GM21447 (cell line): ENCODE measurements at regions not wholly inside any gene's neighbourhood (a gene's known extent, or its start where the extent isn't known, plus 50 kb on each side); places are given as distances from the start of the nearest gene placed in this dataset.
"Not testable (repeated sequence)": the region's sequence is repeated elsewhere in the genome, so short reads cannot be mapped to it uniquely, and the experiment has no call there.

Experiments used
- ATAC-seq: cut with Tn5 transposase; IDR thresholded peaks from one replicate; pipeline ENCODE4 v1.9.1; 2021; ENCODE audit not compliant: unreplicated experiment

- no peak for ATAC-seq
Measured at GRCh38 chr3:110822971-110823370, 248.6 kb upstream of the NECTIN3 start.

DNA sequence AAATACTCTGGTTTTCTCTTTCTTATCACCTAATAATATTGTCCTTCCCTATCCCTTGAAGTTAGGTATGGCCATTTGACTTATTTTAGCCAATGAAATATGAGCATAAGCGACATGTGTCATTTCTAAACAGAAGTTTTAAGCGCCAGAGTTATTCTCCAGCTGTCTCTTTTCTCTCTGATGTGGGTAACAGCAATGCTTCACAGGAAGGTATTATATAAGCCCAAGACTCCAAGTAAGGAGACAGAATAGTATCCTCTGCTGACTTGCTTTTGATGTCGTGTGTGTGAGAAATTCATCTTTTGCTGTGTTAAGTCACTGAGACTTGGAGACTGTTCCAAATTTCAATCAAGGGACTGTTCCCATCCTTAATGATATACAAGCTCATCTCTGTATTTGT lies 224.6 kb upstream of the NECTIN3 start:
- ATAC-seq: no peak

DNA sequence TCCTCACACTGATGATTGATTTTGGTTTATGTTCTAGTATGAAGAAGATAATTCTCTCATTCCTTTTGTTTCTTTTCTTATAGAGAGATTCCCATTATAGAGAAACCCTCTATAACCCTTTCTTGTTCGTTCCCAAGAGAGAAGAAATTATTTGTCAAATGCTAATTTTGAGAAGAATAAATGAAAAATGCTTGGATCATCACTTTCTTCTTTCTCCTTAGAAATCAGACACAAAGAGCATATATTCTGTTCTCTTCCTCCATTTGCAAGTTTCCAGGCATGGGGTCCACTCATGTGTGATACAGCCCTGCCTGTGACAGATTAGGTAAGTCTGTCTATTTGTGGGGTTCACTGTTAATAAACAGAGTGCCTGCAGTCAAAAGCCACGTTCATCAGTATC lies 222.6 kb upstream of the NECTIN3 start:
- ATAC-seq: no peak

GRCh38 chr3:110851736-110852135 lies 219.9 kb upstream of the NECTIN3 start:
- ATAC-seq: no peak

DNA sequence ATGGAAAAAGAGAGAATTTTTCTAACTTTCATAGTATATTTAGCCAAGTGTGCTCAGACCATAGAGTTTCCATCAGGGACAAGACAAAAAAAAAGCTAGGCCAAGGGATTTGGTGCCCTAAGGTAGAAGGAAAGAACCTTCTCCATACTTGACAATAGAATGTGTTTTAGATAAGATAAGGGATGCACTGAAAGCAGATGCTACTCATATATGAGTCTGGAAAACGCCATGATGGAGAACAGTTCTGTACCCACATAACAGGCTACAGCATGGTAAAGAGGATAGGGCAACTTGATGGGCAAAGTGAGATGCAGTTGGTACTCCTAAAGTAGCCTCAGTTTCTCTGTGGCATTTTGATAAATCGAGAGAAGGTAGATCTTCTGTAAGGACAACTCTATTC lies 216.4 kb upstream of the NECTIN3 start:
- no peak for ATAC-seq

DNA sequence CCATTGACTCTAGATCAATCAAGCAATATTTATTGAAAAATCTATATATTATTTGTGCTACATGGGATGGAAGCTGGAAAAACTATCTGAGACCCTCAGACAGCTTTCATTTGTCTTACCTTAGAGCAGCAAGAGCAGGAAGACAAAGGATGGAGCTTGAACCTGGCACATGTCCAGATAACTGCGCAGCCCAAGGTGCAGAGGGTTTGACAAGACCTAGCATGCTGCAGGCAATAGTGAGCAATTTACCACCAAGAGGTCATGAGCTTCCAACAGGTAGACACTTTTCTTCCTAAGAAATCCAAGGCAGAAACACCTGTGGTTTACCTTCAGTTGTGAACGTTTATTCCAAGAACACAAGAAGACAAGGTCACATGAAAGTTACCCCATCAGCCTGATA lies 214.7 kb upstream of the NECTIN3 start:
- no peak for ATAC-seq

GRCh38 chr3:110858549-110858948 lies 213.1 kb upstream of the NECTIN3 start:
- ATAC-seq: no peak

- ATAC-seq: no peak
Measured at GRCh38 chr3:110859336-110859735, 212.3 kb upstream of the NECTIN3 start.

DNA sequence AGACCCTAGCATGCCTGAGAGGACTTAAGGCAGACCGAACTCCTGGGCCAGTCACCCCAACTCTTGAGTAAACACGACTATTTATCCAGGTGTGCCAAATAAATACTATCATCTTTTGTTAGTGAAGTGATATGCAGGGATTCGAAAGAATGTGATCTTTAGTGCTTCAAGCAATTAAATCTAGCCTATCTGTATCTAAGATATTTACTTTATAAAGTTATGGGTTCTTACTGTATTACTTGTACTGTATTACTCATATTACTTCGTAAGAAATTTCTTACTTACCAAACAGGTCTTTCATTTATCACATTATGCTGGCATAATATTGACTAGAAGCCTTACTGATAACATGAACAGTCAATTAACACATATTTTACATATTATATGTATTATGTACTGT lies 211.6 kb upstream of the NECTIN3 start:
- no peak for ATAC-seq

DNA sequence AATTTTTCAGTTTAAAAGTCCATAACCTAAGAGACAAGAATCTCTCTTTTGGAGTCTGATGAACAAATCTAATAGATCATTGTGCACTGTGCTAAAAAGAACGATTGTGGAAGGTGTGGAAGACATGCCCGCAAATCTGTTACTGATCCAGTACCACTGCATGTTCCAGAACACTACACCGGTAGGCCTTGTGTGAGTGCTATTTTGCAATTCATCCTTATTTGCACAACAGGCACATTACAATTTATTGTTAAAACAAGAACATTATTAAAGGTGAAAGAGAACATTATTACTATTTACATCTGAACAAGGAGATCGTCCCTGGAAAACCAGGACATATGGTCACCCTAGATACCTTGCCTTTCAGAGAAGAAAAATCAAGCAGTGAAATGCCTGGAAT lies 205.7 kb upstream of the NECTIN3 start:
- no peak for ATAC-seq

DNA sequence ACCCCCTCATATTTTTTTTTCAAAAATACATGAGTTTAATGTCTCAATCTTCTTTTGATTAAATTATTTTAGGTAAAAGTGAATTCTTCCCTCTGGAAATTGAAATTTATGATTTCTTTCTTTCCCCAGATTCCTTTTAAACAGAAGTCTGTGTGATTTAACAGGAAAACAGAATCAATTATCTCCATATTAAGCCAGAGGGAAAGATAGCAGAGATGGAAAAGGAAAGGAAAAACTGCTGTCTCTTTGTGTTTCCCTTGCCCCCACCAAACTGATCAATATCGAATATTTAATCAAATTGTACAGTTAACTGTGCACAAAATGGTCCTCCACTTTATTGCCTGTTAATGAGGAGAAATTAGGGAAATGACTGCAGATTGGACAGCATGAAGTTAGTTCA lies 203.5 kb upstream of the NECTIN3 start:
- no peak for ATAC-seq

- ATAC-seq: no peak
Measured at GRCh38 chr3:110869736-110870135, 201.9 kb upstream of the NECTIN3 start.

DNA sequence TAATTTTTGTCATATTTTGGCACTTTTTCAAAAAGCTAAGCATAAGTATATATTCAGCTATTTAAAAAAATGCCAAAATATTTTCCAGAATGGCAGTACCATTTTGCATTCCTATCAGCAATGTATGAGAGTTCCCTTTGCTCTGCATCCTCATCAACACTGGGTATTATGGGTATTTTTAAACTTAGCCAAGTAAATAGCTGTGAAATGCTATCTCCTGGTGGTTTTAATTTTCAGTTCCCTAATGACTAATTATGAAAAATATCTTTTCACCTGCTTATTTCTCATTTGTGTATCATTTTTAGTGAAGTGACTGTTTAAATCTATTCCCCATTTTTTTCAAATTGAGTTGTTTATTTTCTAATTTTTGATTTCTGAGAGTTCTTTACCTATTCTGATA lies 199.7 kb upstream of the NECTIN3 start:
- ATAC-seq: no peak

DNA sequence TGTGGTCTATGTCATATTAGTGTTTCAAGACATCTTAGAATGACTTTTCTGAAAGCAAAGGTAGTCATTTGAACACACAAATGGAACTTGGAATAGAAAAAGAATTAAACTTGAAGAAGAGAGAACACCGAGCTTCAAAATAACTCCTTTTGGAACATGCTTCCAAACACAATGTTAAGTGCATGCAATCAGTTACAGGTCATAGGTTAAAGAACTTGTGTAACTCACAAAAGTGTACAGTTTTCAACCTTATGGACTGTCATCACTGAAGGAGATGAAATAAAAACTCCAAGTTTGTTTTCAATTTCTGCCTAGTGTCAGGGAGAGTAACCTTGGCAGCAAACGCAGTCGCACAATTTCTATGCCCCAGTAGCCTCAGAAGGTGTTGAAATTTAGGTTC lies 192.9 kb upstream of the NECTIN3 start:
- ATAC-seq: no peak

GRCh38 chr3:110881069-110881468 lies 190.5 kb upstream of the NECTIN3 start:
- no peak for ATAC-seq

DNA sequence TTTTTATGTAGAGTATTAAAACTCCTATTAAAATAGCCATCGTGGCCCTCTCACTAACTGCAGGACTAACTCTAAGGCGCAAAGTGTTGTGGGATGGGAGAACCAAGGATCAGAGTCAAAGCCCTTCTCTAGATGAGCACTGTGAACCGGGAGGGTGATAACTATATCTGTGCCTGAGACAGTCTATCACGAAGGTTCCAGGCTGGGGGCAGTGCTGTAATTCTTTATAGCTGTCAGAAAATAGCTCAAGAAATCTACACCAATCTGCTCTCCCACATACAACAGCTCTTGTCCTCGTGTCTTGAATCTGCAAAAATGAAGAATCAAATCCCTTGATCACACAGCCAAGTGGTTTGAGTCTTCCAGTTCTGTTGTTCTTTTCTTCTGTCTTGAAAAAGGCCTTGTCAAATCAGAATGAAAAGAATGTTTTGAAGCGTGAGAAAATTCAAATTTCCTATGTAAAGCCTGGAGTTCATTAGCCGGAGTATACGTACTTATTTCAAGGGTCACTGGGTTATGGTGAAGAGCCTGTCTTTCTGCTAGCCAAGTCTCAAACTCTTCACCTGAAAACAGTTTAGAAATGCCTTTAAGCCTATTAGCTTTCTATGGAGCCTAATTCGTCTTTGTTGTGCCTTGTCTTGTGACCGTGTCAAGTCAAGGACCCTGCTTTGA lies 185.3 kb upstream of the NECTIN3 start:
- no peak for ATAC-seq

GRCh38 chr3:110887176-110887575 lies 184.4 kb upstream of the NECTIN3 start:
- no peak for ATAC-seq

- ATAC-seq: not testable (repeated sequence)
Measured at GRCh38 chr3:110888625-110889375, 182.8 kb upstream of the NECTIN3 start.

GRCh38 chr3:110889376-110889699 lies 182.3 kb upstream of the NECTIN3 start:
- not testable (repeated sequence) for ATAC-seq

DNA sequence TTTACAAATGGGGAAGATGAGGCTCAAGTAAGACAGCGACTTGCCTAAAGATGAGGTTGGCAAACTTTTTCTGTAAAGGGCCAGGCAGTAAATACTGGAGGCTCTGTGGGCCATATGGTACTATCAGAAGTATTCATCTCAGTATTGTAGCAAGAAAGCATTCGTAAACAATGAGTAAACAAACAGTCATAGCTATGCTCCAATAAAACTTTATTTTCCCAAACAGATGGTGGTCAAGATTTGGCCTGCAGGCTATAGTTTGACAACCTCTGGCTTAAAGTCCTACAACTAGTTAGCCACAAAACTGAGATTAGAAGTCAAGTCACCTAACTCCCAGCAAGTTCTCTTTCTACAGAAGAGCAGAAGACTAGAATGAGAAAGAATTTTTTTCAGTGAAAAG lies 177.0 kb upstream of the NECTIN3 start:
- no peak for ATAC-seq

GRCh38 chr3:110895054-110895453 lies 176.6 kb upstream of the NECTIN3 start:
- no peak for ATAC-seq

DNA sequence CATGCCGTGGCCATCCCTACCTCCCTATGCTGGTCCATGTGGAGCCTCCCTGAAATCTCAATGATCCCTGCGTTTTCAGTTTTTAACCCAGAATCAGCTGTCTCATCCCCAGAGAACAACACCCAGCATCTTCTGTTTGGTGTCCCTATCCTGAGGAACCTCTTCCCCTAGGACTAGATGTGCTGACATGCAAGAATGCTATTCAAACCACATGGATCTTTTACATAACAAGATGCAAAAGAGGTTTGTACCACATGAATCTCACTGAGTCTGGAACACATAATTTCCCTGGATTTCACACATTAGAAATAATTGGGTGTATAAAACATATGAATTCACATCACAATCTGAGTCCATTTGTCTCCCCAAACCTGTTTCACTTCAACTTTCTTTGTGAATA lies 174.6 kb upstream of the NECTIN3 start:
- ATAC-seq: no peak

DNA sequence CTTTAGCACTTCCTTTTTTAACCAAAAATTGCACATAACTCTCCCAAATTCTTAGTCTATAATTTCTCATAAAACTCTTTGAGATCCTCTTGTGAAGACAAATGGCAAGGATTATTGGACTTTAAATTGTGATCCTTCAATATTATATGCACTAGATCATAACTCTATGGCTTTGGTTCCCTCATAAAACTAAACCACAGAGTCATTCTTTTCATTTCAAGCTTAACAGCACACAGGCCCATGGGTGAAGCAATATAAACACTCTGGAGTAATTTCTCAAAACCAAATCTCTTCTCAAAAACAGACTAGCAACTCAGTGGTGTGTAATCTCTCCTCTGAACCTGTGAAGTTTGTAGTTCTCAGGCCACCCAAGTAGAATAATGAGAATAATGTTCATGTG lies 171.0 kb upstream of the NECTIN3 start:
- ATAC-seq: no peak
